Neural cell (in vitro differentiated cells): ENCODE measurements at regions not wholly inside any gene's neighbourhood (a gene's known extent, or its start where the extent isn't known, plus 50 kb on each side); places are given as distances from the start of the nearest gene placed in this dataset.

Experiments
- CTCF ChIP-seq: fragments of 450-650 bp; IDR thresholded peaks from 2 replicates; pipeline ENCODE4 v1.5.1; 2014; ENCODE audit warnings: antibody characterized with exemption, mild to moderate bottlenecking, moderate library complexity; ENCODE audit not compliant: poor library complexity, severe bottlenecking
- EP300 ChIP-seq: fragments of 450-650 bp; conservative IDR thresholded peaks from 2 replicates; pipeline ENCODE4 v1.6.1; 2014; ENCODE audit warnings: antibody characterized with exemption, mild to moderate bottlenecking, moderate library complexity; ENCODE audit not compliant: poor library complexity, severe bottlenecking
- EZH2 ChIP-seq: fragments of 200-600, 300-800 bp; shearing (Covaris generic), sonication (generic); IDR thresholded peaks from 2 replicates; pipeline ENCODE4 v1.6.1; 2014; ENCODE audit warnings: antibody characterized with exemption, low read length, borderline replicate concordance, mild to moderate bottlenecking; ENCODE audit not compliant: insufficient read depth, poor library complexity, severe bottlenecking
- POLR2AphosphoS5 ChIP-seq: IDR thresholded peaks from 2 replicates; pipeline ENCODE4 v1.6.1; 2012
- RAD21 ChIP-seq: fragments of 450-650 bp; conservative IDR thresholded peaks from 2 replicates; pipeline ENCODE4 v1.6.1; 2014; ENCODE audit warnings: antibody characterized with exemption, mild to moderate bottlenecking, moderate library complexity
- REST ChIP-seq: IDR thresholded peaks from 2 replicates; pipeline ENCODE4 v1.6.1; 2012; ENCODE audit warnings: borderline replicate concordance

- TF ChIP-seq CTCF = no peak
- no peak for TF ChIP-seq EP300
- no peak for TF ChIP-seq RAD21
- TF ChIP-seq POLR2AphosphoS5 = no peak
- TF ChIP-seq EZH2 = no peak
- no peak for TF ChIP-seq REST
These were observed 1085.2 kb upstream of the AMELY start for GRCh38 chrY:7996726-7997125.
